GM21423 (cell line): ENCODE measurements at regions not wholly inside any gene's neighbourhood (a gene's known extent, or its start where the extent isn't known, plus 50 kb on each side); places are given as distances from the start of the nearest gene placed in this dataset.

ENCODE experiments used
- ATAC-seq: cut with Tn5 transposase; IDR thresholded peaks from one replicate; pipeline ENCODE4 v1.9.1; 2021; ENCODE audit warnings: mild to moderate bottlenecking, moderate library complexity; ENCODE audit not compliant: unreplicated experiment

- ATAC-seq, result no peak
Observed at GRCh38 chr1:239861985-239862384, 229.7 kb upstream of the FMN2 start.

GRCh38 chr1:239868058-239868832, 223.4 kb upstream of the FMN2 start:
- ATAC-seq, result no peak

GRCh38 chr1:239870194-239870593, 221.5 kb upstream of the FMN2 start:
- no peak for ATAC-seq

- no peak for ATAC-seq
Observed at GRCh38 chr1:239872626-239873025, 219.1 kb upstream of the FMN2 start.

- no peak for ATAC-seq
Observed at GRCh38 chr1:239874831-239875230, 216.9 kb upstream of the FMN2 start.

- no peak for ATAC-seq
Observed at GRCh38 chr1:239879321-239880170, 212.1 kb upstream of the FMN2 start.

- no peak for ATAC-seq
Observed at GRCh38 chr1:239882967-239883366, 208.7 kb upstream of the FMN2 start.

GRCh38 chr1:239884796-239885195, 206.9 kb upstream of the FMN2 start:
- no peak for ATAC-seq

- no peak for ATAC-seq
Observed at GRCh38 chr1:239886266-239886665, 205.4 kb upstream of the FMN2 start.

- no peak for ATAC-seq
Observed at GRCh38 chr1:239888639-239889038, 203.0 kb upstream of the FMN2 start.

GRCh38 chr1:239891621-239892358, 199.9 kb upstream of the FMN2 start:
- ATAC-seq, result no peak

- no peak for ATAC-seq
Observed at GRCh38 chr1:239892602-239893001, 199.1 kb upstream of the FMN2 start.

- ATAC-seq, result no peak
Observed at GRCh38 chr1:239893127-239893731, 198.5 kb upstream of the FMN2 start.

GRCh38 chr1:239896569-239896968, 195.1 kb upstream of the FMN2 start:
- ATAC-seq, result no peak

- no peak for ATAC-seq
Observed at GRCh38 chr1:239896980-239897379, 194.7 kb upstream of the FMN2 start.

GRCh38 chr1:239897458-239897857, 194.2 kb upstream of the FMN2 start:
- ATAC-seq, result no peak

GRCh38 chr1:239898062-239898730, 193.5 kb upstream of the FMN2 start:
- peak; percentile 97 for ATAC-seq

GRCh38 chr1:239899747-239900146, 191.9 kb upstream of the FMN2 start:
- ATAC-seq, result no peak

GRCh38 chr1:239906394-239906793, 185.3 kb upstream of the FMN2 start:
- no peak for ATAC-seq

GRCh38 chr1:239909898-239910297, 181.8 kb upstream of the FMN2 start:
- no peak for ATAC-seq
